Naive thymus-derived CD4-positive, alpha-beta T cell (primary cell): ENCODE measurements at regions not wholly inside any gene's neighbourhood (a gene's known extent, or its start where the extent isn't known, plus 50 kb on each side); places are given as distances from the start of the nearest gene placed in this dataset.

ENCODE experiments used
- ATAC-seq: fragments of 150-1000 bp; cut with Tn5 transposase; 2 replicates; pipeline ENCODE4 v1.10.0; 2021; ENCODE audit warnings: mild to moderate bottlenecking, moderate library complexity
- CTCF ChIA-PET: fragments of 350-600 bp; sonication (Branson Sonifier 250); formaldehyde crosslinking; loops from one replicate; lab custom pipeline; 2021; ENCODE audit warnings: antibody characterized with exemption; lab: Charles Lee
- POLR2A ChIA-PET: fragments of 350-600 bp; sonication (Branson Sonifier 250); formaldehyde crosslinking; loops from one replicate; lab custom pipeline; 2021; ENCODE audit warnings: antibody characterized with exemption, inconsistent platforms; lab: Charles Lee
- DNase-seq, 9 donors: peaks; one replicate each; pipeline versions ENCODE4 v3.0.0 to v3.0.0-alpha.2; 2020 to 2022; ENCODE audit warnings: mixed read lengths in 1 of 9
- H3K27ac ChIP-seq: one replicate; pipeline ENCODE4 v1.7.0; 2013; ENCODE audit warnings: mild to moderate bottlenecking, low read depth, low read length, moderate library complexity
- H3K27me3 ChIP-seq, 2 donors: one replicate each; pipeline ENCODE4 v1.7.0; 2013; ENCODE audit warnings: low read length in 2 of 2, mild to moderate bottlenecking in 2 of 2, moderate library complexity in 2 of 2; ENCODE audit not compliant: control insufficient read depth in 2 of 2, insufficient read depth in 2 of 2
- H3K36me3 ChIP-seq, 3 experiments: 1 replicate in 2 of 3; 2 replicates in 1 of 3; pipeline ENCODE4 v1.7.0; 2013; ENCODE audit warnings: low read length in 3 of 3, mild to moderate bottlenecking in 3 of 3, moderate library complexity in 1 of 3; ENCODE audit not compliant: insufficient read depth in 3 of 3, control insufficient read depth in 2 of 3
- H3K4me1 ChIP-seq, 2 donors: one replicate each; pipeline ENCODE4 v1.7.0; 2013; ENCODE audit warnings: low read length in 2 of 2, mild to moderate bottlenecking in 2 of 2, moderate library complexity in 1 of 2; ENCODE audit not compliant: control insufficient read depth in 2 of 2, insufficient read depth in 2 of 2
- H3K4me3 ChIP-seq: 2 replicates; pipeline ENCODE4 v1.7.0; 2013; ENCODE audit warnings: mild to moderate bottlenecking, low read length
- H3K9me3 ChIP-seq, 3 experiments: 1 replicate in 2 of 3; 2 replicates in 1 of 3; pipeline ENCODE4 v1.7.0; 2013; ENCODE audit warnings: low read length in 3 of 3; ENCODE audit not compliant: control insufficient read depth in 2 of 3
- H3K27ac Mint-ChIP-seq, 9 donors: one replicate each; pipeline ENCODE4 v1.8.0; 2020 to 2022; ENCODE audit warnings: mixed read lengths in 9 of 9, mild to moderate bottlenecking in 8 of 9, moderate library complexity in 5 of 9, inconsistent platforms in 2 of 9
- H3K27me3 Mint-ChIP-seq, 5 donors: one replicate each; pipeline ENCODE4 v1.8.0; 2021 to 2022; ENCODE audit warnings: mixed read lengths in 5 of 5, mild to moderate bottlenecking in 1 of 5
- H3K36me3 Mint-ChIP-seq, 5 donors: one replicate each; pipeline ENCODE4 v1.8.0; 2020 to 2022; ENCODE audit warnings: mixed read lengths in 5 of 5, mild to moderate bottlenecking in 3 of 5, inconsistent platforms in 1 of 5
- H3K4me1 Mint-ChIP-seq, 7 donors: one replicate each; pipeline ENCODE4 v1.8.0; 2020 to 2022; ENCODE audit warnings: mixed read lengths in 7 of 7, mild to moderate bottlenecking in 3 of 7, inconsistent platforms in 1 of 7
- H3K4me3 Mint-ChIP-seq, 10 donors: one replicate each; pipeline ENCODE4 v1.8.0; 2020 to 2022; ENCODE audit warnings: mild to moderate bottlenecking in 10 of 10, mixed read lengths in 10 of 10, moderate library complexity in 6 of 10, inconsistent platforms in 2 of 10
- H3K9me3 Mint-ChIP-seq, 11 donors: one replicate each; pipeline ENCODE4 v1.8.0; 2020 to 2022; ENCODE audit warnings: mixed read lengths in 11 of 11, mild to moderate bottlenecking in 4 of 11, inconsistent platforms in 1 of 11, moderate library complexity in 1 of 11
- intact Hi-C, 2 donors: fragments of 100-400 bp; cut with micrococcal nuclease; formaldehyde crosslinking; loops; one replicate each; pipeline ENCODE4 v1.15.1; 2023

GRCh38 chr6:11345536-11345935 is 113.1 kb upstream of the NEDD9 start:
- Mint-ChIP-seq H3K4me1 (peaks cover 48 to 86% (median 74%) of the 10 kb centered on the region in 7 donors), H3K27me3 (no peaks in the 10 kb centered on the region), H3K4me3 (peak overlapping the region in 2 of 10 donors; percentile 10 to 11), H3K27ac (peak overlapping the region in 3 of 9 donors; percentile 9 to 65 (median 41)), H3K9me3 (peaks cover 0 to 9% (median 0%) of the 10 kb centered on the region in 11 donors), H3K36me3 (peaks cover 14 to 70% (median 58%) of the 10 kb centered on the region in 5 donors)
- CTCF ChIA-PET, result no interaction called here
- Histone ChIP-seq H3K27ac (no peak overlapping the region), H3K4me3 (no peak overlapping the region), H3K27me3 (no peaks in the 10 kb centered on the region), H3K36me3 (no peaks in the 10 kb centered on the region), H3K4me1 (peaks cover 0 to 3% of the 10 kb centered on the region in 2 donors), H3K9me3 (no peaks in the 10 kb centered on the region)
- intact Hi-C loops, result no loop called here
- POLR2A ChIA-PET, result no interaction called here
- no peak for ATAC-seq
- DNase-seq, result no peak

GRCh38 chr6:11343963-11344723 is 111.7 kb upstream of the NEDD9 start:
- peaks cover 0 to 12% (median 6%) of the 10 kb centered on the region in 11 donors for H3K9me3 Mint-ChIP-seq
- peaks cover 20 to 68% (median 56%) of the 10 kb centered on the region in 5 donors for H3K36me3 Mint-ChIP-seq
- no peaks in the 10 kb centered on the region for H3K36me3 ChIP-seq
- no peak overlapping the region for H3K27ac ChIP-seq
- H3K27me3 Mint-ChIP-seq, result no peaks in the 10 kb centered on the region
- intact Hi-C loops, result no loop called here
- no peaks in the 10 kb centered on the region for H3K9me3 ChIP-seq
- H3K4me1 ChIP-seq, result no peaks in the 10 kb centered on the region
- ChIA-PET POLR2A (no interaction called here), CTCF (no interaction called here)
- DNase-seq, result no peak
- ATAC-seq, result peak; percentile 73
- H3K4me3 ChIP-seq, result no peak overlapping the region
- H3K27me3 ChIP-seq, result no peaks in the 10 kb centered on the region
- peaks cover 41 to 77% (median 67%) of the 10 kb centered on the region in 7 donors for H3K4me1 Mint-ChIP-seq
- H3K4me3 Mint-ChIP-seq, result peak overlapping the region in 1 of 10 donors; percentile 6
- peak overlapping the region in 5 of 9 donors; percentile 11 to 65 (median 29) for H3K27ac Mint-ChIP-seq

- no peak overlapping the region for H3K27ac ChIP-seq
- Mint-ChIP-seq H3K27me3 (no peaks in the 10 kb centered on the region), H3K36me3 (peaks cover 16 to 68% (median 53%) of the 10 kb centered on the region in 5 donors), H3K4me1 (peaks cover 28 to 60% (median 47%) of the 10 kb centered on the region in 7 donors), H3K4me3 (no peak overlapping the region), H3K9me3 (peaks cover 0 to 12% (median 6%) of the 10 kb centered on the region in 11 donors), H3K27ac (no peak overlapping the region)
- intact Hi-C loops, result no loop called here
- H3K9me3 ChIP-seq, result no peaks in the 10 kb centered on the region
- no peaks in the 10 kb centered on the region for H3K4me1 ChIP-seq
- no peaks in the 10 kb centered on the region for H3K36me3 ChIP-seq
- CTCF ChIA-PET, result no interaction called here
- DNase-seq (no peak), ATAC-seq (no peak)
- H3K27me3 ChIP-seq, result no peaks in the 10 kb centered on the region
- no peak overlapping the region for H3K4me3 ChIP-seq
- POLR2A ChIA-PET, result no interaction called here
These were observed 109.4 kb upstream of the NEDD9 start for GRCh38 chr6:11341867-11342266.

- H3K27ac ChIP-seq, result no peak overlapping the region
- CTCF ChIA-PET, result no interaction called here
These were observed 108.8 kb upstream of the NEDD9 start for GRCh38 chr6:11341303-11341702.

GRCh38 chr6:11339380-11339779 is 106.9 kb upstream of the NEDD9 start:
- Mint-ChIP-seq H3K36me3 (peaks cover 16 to 66% (median 56%) of the 10 kb centered on the region in 5 donors), H3K27me3 (no peaks in the 10 kb centered on the region), H3K27ac (no peak overlapping the region), H3K4me1 (peaks cover 21 to 52% (median 39%) of the 10 kb centered on the region in 7 donors), H3K9me3 (peaks cover 0 to 15% (median 6%) of the 10 kb centered on the region in 11 donors), H3K4me3 (no peak overlapping the region)
- Histone ChIP-seq H3K4me3 (no peak overlapping the region), H3K36me3 (no peaks in the 10 kb centered on the region), H3K9me3 (no peaks in the 10 kb centered on the region), H3K4me1 (no peaks in the 10 kb centered on the region), H3K27ac (no peak overlapping the region), H3K27me3 (no peaks in the 10 kb centered on the region)
- ATAC-seq, result no peak
- CTCF ChIA-PET, result no interaction called here
- intact Hi-C loops, result no loop called here
- no peak for DNase-seq
- POLR2A ChIA-PET, result no interaction called here

More at GRCh38 chr6:11341303-11341702, 108.8 kb upstream of the NEDD9 start:
- no peak overlapping the region for H3K4me3 ChIP-seq
- POLR2A ChIA-PET, result no interaction called here
- DNase-seq (no peak), ATAC-seq (no peak)
- no peaks in the 10 kb centered on the region for H3K9me3 ChIP-seq
- intact Hi-C loops, result no loop called here
- H3K36me3 ChIP-seq, result no peaks in the 10 kb centered on the region
- Mint-ChIP-seq H3K4me3 (no peak overlapping the region), H3K36me3 (peaks cover 16 to 68% (median 55%) of the 10 kb centered on the region in 5 donors), H3K9me3 (peaks cover 0 to 12% (median 6%) of the 10 kb centered on the region in 11 donors), H3K27me3 (no peaks in the 10 kb centered on the region), H3K27ac (peak overlapping the region in 1 of 9 donors; percentile 68), H3K4me1 (peaks cover 27 to 56% (median 42%) of the 10 kb centered on the region in 7 donors)
- no peaks in the 10 kb centered on the region for H3K27me3 ChIP-seq
- no peaks in the 10 kb centered on the region for H3K4me1 ChIP-seq

GRCh38 chr6:11337306-11337705 is 104.8 kb upstream of the NEDD9 start:
- Histone ChIP-seq H3K36me3 (no peaks in the 10 kb centered on the region), H3K4me3 (no peak overlapping the region), H3K4me1 (peaks cover 0 to 4% of the 10 kb centered on the region in 2 donors), H3K27ac (no peak overlapping the region), H3K27me3 (no peaks in the 10 kb centered on the region), H3K9me3 (no peaks in the 10 kb centered on the region)
- intact Hi-C loops, result no loop called here
- Mint-ChIP-seq H3K4me1 (peaks cover 21 to 55% (median 41%) of the 10 kb centered on the region in 7 donors), H3K27ac (peak overlapping the region in 1 of 9 donors; percentile 65), H3K27me3 (no peaks in the 10 kb centered on the region), H3K36me3 (peaks cover 16 to 59% (median 48%) of the 10 kb centered on the region in 5 donors), H3K9me3 (peaks cover 0 to 15% (median 6%) of the 10 kb centered on the region in 11 donors), H3K4me3 (no peak overlapping the region)
- ATAC-seq (no peak), DNase-seq (no peak)
- ChIA-PET CTCF (no interaction called here), POLR2A (no interaction called here)
